Lower leg skin (tissue), 4 donors: ENCODE measurements at regions not wholly inside any gene's neighbourhood (a gene's known extent, or its start where the extent isn't known, plus 50 kb on each side); places are given as distances from the start of the nearest gene placed in this dataset.
A peak's percentile ranks its signal among the peaks of the same experiment; 100 is the strongest.

Experiments used
- DNase-seq, 2 donors: peaks; one replicate each; pipeline ENCODE4 v3.0.0-alpha.2; 2019; ENCODE audit warnings: low spot score in 2 of 2
- H3K4me3 ChIP-seq: fragments of 200-600 bp; sonication (generic); 2 replicates; pipeline ENCODE4 v1.5.1; 2017; ENCODE audit warnings: mild to moderate bottlenecking, low read depth; ENCODE audit not compliant: poor library complexity, severe bottlenecking
- CTCF ChIP-seq, 3 donors: fragments of 450-650 bp; IDR thresholded peaks; one replicate each; pipeline ENCODE4 v1.5.1; 2016; ENCODE audit warnings: antibody characterized with exemption in 3 of 3, mild to moderate bottlenecking in 3 of 3, moderate library complexity in 2 of 3
- POLR2A ChIP-seq, 2 donors: fragments of 450-650 bp; IDR thresholded peaks; one replicate each; pipeline ENCODE4 v1.6.1; 2016 to 2017; ENCODE audit warnings: antibody characterized with exemption in 2 of 2, mild to moderate bottlenecking in 1 of 2, moderate library complexity in 1 of 2
- WGBS, 2 donors: methylation state at CpG; one replicate each; pipeline ENCODE4 v1.1.5; 2018; 5-methylcytosine and 5-hydroxymethylcytosine counted together
- intact Hi-C: fragments of 100-400 bp; cut with DNase I; formaldehyde crosslinking; loops from one replicate; pipeline ENCODE4 v1.15.0; 2023; ENCODE audit warnings: low total_unique reads

GRCh38 chr11:120031612-120032600 lies 106.0 kb downstream of the TRIM29 start:
- 63 to 70% methylated on average over 11 of the region's 11 CpGs for WGBS, 2 donors
- peak in 1 of 2 donors; percentile 57 for DNase-seq
- H3K4me3 ChIP-seq: no peak overlapping the region
- TF ChIP-seq POLR2A (IDR thresholded peaks at IDR 0.05): no peak
- no peak for TF ChIP-seq CTCF (IDR thresholded peaks at IDR 0.05)
- intact Hi-C loops: no loop called here

DNA sequence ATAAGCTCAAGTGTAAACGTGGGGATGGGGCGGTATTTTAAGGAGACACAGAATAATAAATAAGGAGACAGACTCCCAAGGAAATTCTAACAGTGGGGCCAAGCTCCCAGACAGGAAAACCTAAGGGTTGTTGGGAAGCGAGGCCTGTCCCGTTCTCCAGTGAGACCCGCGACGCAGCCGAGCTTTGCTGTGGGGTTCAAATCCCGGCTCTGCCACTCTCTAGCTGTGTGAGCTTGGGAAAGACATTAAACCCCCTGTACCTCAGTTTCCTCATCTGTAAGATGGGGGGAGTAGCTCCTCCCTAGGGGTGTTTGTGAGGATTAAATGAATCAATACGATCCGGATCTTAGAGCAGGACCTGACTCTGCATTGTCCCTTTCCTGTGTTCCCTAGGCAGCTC lies 106.8 kb downstream of the TRIM29 start:
- DNase-seq: peak in 1 of 2 donors; percentile 31
- 84 to 88% methylated on average over 11 of the region's 11 CpGs for WGBS, 2 donors
- intact Hi-C loops: no loop called here
- TF ChIP-seq CTCF (IDR thresholded peaks at IDR 0.05): no peak
- TF ChIP-seq POLR2A (IDR thresholded peaks at IDR 0.05): no peak
- H3K4me3 ChIP-seq: no peak overlapping the region

- no peak overlapping the region for H3K4me3 ChIP-seq
- 87 to 89% methylated on average over 4 of the region's 4 CpGs for WGBS, 2 donors
- peak in 1 of 2 donors; percentile 67 for DNase-seq
- no peak for TF ChIP-seq POLR2A (IDR thresholded peaks at IDR 0.05)
- no peak for TF ChIP-seq CTCF (IDR thresholded peaks at IDR 0.05)
- intact Hi-C loops: no loop called here
Measured at GRCh38 chr11:120030411-120030810, 107.5 kb downstream of the TRIM29 start.

DNA sequence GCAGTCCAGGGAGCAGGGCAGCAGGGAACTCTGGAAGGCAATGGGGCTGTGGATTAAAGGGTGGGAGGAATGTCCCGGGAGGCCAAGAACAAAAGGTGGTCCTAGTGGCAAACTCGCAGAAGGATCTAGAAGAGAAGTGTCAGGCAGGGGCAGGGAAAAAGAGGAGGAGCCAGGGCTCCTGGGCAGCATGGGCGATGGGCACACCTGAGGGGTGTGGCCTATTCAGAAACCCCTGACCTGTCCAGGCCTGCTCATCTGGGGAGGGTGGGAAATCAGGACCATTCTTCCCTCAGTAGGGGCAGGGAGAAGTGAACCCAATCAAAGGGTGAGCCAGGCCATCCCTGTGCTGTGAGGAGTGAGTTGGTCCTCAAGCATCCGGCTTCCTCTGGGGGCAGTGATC lies 108.6 kb downstream of the TRIM29 start:
- peak in 1 of 2 donors; percentile 57 for DNase-seq
- H3K4me3 ChIP-seq: no peak overlapping the region
- TF ChIP-seq CTCF (IDR thresholded peaks at IDR 0.05): no peak
- no peak for TF ChIP-seq POLR2A (IDR thresholded peaks at IDR 0.05)
- intact Hi-C loops: no loop called here
- 93 to 95% methylated on average over 4 of the region's 4 CpGs for WGBS, 2 donors

DNA sequence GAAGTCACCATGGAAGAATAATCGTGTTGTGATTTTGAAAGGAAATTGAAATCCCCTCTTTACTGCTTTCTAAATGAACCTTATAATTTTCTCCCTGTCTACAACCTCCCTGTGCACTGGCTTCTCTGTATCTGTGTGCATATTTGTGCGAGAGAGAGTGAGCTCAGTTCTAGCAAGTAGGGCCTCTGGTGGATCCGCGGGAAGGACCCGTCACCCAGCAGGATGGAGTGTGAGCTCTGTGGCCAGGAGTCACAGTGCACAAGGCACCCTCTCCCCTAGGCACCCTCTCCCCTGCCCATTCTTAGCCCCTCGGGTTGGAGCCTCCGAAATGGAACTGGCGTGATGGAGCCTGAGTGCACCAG lies 109.0 kb downstream of the TRIM29 start:
- no peak for DNase-seq
- 92% methylated on average over 8 of the region's 8 CpGs for WGBS, 2 donors
- TF ChIP-seq CTCF (IDR thresholded peaks at IDR 0.05) (no peak), POLR2A (IDR thresholded peaks at IDR 0.05) (no peak)
- intact Hi-C loops: no loop called here
- H3K4me3 ChIP-seq: no peak overlapping the region
